ENCODE measurements at regions not wholly inside any gene's neighbourhood (a gene's known extent, or its start where the extent isn't known, plus 50 kb on each side); places are given as distances from the start of the nearest gene placed in this dataset.

GRCh38 chr3:72496051-72496670 is 352.1 kb downstream of the SHQ1 start:
- TF ChIP-seq POLR2AphosphoS5 (IDR thresholded peaks at IDR 0.05; ENCODE audit: insufficient read depth, low read depth, low read length), result no peak
- TF ChIP-seq CTCF (IDR thresholded peaks at IDR 0.05; ENCODE audit: extremely low read depth in 1 of 2, insufficient read depth in 1 of 2, low read depth in 1 of 2, low read length in 2 of 2), result no peak
- no peak for TF ChIP-seq POLR2A (IDR thresholded peaks at IDR 0.05; ENCODE audit: low read depth, low read length)
- no peak for TF ChIP-seq EZH2 (IDR thresholded peaks at IDR 0.05; ENCODE audit: borderline replicate concordance, low read depth, low read length, severe bottlenecking)
- no peak for TF ChIP-seq JUN (IDR thresholded peaks at IDR 0.05; ENCODE audit: borderline replicate concordance, insufficient read depth, insufficient read length, low read depth)
- no peak for TF ChIP-seq MAX (IDR thresholded peaks at IDR 0.05; ENCODE audit: insufficient read depth, insufficient read length)
- no peak for TF ChIP-seq GATA2 (IDR thresholded peaks at IDR 0.05; ENCODE audit: insufficient read depth, insufficient read length, low read depth, low read length)
- TF ChIP-seq FOS (IDR thresholded peaks at IDR 0.05; ENCODE audit: borderline replicate concordance, insufficient read depth, low read length), result no peak
- no peak for TF ChIP-seq MYC (IDR thresholded peaks at IDR 0.05; ENCODE audit: low read depth, low read length)

Data from endothelial cell of umbilical vein (primary cell).